Hippocampal formation (tissue), 2 donors: ENCODE measurements at regions not wholly inside any gene's neighbourhood (a gene's known extent, or its start where the extent isn't known, plus 50 kb on each side); places are given as distances from the start of the nearest gene placed in this dataset.

Experiments
- DNase-seq, 2 donors: peaks; one replicate each; lab custom pipeline; 2025; lab: John Stamatoyannopoulos, UW

DNA sequence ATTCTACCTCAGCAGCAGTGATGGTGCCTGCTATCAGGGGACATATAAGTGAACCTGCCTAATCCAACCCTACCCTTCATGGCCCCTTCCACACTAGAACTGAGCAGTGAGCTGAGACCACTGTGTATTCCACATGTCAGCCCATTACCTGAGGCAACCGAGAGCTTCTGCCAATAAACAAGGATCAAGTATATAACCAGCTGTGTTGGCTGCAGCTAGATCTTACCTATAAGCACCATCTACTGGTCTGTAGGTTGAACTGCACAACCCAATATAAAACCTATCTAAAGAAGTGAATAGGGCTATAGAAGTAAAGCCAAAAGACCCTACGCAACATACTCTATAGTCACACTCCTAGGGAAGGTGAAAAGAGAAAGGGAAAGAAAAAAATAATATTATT lies 376.9 kb downstream of the HHIPL2 start:
- no peak for DNase-seq

DNA sequence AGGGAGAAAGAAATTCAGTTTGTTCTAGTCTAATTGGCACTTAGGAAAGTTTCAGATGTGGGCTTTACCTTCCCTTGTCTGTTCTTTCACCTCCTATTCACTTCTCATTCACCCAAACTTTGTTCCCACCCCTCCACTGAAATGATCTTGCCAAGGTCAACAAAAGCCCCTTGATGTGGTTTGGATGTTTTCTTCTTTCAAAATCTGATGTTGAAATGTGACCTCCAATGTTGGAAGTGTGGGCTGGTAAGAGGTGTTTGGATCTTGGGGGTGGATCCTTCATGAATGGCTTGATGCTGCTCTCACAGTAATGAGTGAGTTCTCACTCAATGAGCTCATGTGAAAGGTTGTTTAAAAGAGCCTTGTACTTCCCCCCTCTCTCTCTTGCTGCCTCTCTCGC lies 379.3 kb downstream of the HHIPL2 start:
- DNase-seq, result no peak

DNA sequence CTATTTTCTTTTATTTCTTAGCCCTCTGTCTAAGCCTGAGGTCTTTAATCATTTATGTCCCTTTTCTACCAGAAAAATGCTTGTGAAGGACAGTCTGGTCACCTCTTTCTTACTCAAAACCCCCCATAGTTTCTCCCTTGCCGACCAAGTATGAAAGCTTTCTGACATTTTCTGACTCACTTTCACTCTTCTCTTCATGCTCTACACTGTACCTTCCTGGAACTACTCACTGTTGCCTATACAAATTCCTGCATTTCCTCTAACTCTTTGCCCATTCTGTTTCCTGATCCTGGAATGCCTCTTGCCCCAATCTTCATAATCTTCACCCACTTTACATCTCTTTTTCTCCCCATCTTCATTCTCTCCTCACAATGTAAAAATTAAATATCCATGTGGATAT lies 380.0 kb downstream of the HHIPL2 start:
- DNase-seq, result no peak

DNA sequence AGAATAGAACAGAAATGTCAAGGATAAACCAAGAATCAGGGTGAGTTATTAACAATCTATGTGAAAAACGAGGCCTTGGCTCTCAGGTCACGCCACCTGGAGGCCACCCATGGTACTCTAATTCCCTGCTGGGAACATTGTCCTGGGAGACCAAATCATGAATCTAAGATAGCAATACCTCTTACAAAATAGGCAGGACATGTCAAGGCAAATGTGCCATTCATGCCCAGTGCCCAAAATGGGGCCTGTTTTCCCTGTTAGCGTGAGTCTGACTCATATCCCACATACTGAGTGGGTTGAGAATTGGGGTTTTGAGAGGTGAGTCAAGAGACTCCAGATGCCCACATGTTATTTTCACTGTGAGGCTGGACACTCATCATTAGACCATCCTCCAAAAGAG lies 380.8 kb downstream of the HHIPL2 start:
- DNase-seq, result no peak

DNA sequence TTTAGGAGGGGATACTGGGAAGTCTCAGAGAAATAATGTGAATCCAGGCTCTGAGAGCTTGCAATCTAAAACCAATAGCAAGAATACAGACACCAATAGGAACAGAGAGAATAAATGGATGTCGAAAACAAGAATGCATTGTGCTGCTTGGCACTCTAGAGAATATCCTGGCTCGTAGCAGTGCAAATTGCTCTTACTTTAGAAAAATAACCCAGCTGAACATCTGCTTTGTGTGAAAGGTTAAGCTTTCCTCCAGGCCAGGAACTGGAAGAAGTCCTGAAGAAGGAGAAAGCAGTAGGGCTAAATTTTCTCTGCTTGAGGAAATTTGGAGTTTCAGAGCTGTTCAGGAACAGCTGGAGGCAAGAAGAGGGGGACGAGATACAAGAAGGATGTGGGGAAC lies 382.3 kb downstream of the HHIPL2 start:
- no peak for DNase-seq

DNA sequence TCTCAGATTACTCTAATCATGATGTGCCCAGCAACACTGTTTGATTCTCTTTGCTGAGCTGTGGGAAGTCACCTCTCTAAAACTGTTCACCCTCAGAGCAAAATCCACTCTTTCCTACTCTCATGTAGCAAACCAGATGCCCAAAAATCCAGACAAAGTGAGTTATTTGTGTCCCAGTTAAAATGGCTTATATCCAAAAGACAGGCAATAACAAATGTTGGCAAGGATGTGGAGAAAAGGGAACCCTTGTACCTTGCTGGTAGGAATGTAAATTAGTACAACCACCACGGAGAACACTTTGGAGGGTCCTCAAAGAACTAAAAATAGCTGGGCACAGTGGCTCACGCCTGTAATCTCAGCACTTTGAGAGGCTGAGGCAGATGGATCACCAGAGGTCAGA lies 384.0 kb downstream of the HHIPL2 start:
- DNase-seq, result no peak

DNA sequence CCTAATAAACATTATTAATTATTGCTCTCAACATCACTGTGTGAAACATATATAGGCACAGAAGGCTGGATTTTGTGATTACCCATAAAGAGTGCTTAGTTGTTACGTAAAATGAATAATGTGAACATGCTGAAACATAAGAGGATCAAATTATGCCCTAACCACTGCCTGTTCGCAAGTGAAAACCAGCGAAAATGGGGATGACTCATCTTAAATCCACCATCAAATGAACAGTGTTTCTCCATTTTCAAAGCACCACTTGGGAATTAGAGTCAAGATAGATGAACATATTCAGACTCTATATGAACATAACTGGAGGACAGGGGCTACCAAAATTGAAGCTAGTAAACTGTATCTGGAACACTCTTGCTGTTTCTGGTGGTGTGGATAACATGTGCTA lies 386.2 kb downstream of the HHIPL2 start:
- DNase-seq, result no peak

DNA sequence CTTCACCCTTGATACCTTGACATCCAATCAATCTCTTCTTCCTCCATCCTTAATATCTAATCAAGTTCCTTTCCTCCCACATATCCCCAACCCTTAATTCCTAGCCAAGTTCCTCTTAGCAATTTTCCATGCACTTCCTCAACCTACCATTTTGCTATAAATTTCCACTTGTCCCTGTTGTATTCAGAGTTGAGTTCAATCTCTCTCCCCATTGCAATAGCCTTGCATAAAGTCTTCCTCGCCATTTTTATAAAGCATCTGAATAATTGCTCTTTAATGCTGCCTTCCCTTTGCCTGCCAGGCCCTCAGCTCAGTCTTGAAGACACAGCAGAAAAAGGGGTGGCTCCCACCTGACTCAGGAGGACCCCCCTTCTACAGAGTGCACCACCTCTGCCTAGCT lies 390.3 kb downstream of the HHIPL2 start:
- no peak for DNase-seq

DNA sequence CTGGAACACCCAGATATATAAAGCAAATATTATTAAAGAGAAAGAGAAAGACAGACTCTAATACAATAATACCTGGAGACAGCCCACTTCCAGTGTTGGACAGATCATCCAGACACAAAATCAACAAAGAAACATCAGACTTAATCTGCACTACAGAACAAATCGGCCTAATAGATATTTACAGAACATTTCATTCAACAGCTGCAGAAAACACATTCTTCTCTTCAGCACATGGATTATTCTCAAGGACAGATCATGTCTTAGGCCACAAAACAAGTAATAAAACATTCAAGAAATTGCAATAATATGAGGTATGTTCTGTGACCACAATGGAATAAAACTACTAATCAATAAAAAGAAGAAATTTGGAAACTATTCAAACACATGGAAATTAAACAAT lies 398.3 kb upstream of the DUSP10 start:
- no peak for DNase-seq

DNA sequence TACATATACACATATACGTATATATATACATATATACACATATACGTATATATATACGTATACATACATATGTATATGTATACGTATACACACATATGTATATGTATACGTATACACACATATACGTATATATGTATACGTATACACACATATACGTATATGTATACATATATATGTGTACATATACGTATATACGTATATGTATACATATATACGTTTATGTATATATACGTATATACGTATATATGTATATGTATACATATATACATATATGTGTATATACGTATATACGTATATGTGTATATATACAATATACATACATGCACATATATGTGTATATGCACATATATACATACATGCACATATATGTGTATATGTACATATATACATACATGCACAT lies 396.2 kb upstream of the DUSP10 start:
- DNase-seq, result no peak

DNA sequence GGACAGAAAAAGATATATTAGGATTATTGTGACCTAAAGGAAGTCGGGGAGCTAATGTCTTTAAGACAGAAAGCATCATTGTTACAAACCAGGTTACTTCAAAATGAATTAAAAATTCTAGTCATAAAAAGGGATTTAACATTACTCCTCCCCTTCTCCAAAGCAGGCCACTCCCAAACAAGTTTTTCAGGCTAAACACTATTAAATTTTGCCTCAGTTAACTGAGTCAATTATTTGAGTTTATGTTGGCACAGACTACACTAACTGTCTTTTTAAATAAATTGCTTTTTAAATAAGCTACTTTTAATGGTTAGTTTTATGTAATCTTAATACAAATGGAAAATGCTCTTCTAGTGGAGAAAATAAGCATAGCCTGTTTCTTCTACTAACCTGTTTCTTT lies 395.0 kb upstream of the DUSP10 start:
- DNase-seq, result no peak

DNA sequence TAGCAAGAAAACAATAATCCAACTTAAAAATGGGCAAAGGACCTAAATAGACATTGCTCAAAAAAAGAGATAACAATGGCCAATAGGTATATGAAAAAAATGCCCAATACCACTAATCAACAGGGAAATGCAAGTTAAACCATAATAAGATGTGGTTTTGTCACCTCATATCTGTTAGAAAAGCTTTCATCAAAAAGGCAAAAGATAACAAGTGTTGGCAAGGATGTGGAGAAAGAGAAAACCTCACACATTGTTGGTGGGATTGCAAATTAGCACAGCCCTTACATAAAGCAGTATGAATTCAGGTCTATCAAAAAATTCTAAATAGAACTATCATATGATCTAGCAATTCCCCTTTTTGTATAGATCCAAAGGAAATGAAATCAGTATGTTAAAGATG lies 387.2 kb upstream of the DUSP10 start:
- DNase-seq, result no peak

DNA sequence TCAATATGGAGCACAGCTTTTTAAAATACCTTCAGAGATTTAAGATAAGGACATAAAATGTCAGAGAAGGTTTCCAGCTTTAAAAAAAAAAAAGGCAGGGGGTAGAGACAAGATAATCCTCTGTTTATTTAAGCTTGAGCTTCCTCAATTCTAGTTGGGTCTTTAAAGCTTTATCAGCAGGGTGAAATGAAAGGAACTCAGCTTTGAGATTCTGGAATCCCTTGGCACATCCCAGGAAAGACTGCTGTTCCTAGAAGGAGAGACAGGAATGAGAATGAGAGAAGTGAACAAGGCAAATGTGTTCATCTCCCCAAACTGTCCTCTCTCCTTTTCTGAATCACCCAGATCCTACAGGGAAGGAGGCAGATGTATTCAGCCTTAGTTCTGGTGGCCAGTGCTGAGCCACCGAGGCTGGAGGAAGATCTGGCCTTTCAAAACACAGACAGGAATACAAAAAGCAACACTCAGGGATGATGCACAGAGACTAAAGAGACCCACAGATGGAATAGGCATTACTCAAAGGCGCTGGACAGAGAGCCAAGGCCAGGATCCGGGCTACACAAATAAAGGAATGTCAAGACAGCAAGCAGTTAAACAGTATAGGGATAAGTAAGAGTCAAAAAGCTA lies 385.8 kb upstream of the DUSP10 start:
- no peak for DNase-seq

DNA sequence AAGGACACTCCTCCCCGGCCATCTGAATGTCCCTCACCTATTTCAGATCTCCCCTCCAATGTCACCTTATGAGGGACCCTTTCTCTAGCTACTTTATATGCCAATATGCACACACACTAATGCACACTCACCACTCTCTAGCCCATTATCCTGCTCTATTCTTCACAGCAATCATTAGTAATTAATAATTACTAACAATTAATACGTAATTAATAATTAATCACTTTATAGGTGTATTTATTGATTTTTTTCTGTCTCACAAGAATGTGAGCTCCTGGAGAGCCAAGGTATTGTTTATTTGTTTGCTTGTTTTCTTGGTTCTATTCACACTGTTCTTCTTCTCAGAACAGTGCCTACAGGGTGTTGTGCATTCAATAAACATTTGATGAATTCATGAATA lies 385.2 kb upstream of the DUSP10 start:
- DNase-seq, result no peak

DNA sequence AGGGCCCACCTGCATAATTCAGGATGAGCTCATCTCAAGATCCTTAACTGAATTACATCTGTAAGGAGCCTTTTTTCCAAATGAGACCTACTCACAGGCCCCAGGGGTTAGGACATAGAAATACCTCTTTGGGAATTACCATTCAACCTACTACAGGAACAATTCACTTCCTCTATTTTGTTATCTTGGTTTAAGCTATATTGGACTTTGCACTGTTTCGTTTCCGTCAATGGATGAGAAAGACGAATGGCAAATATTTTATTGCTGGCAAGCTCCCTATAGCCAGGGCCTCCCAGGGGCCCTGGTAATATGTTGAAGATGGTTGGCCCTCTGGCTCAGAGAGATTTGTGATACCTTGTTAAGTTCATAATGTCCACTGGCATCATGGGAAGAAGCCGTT lies 384.2 kb upstream of the DUSP10 start:
- DNase-seq, result no peak

DNA sequence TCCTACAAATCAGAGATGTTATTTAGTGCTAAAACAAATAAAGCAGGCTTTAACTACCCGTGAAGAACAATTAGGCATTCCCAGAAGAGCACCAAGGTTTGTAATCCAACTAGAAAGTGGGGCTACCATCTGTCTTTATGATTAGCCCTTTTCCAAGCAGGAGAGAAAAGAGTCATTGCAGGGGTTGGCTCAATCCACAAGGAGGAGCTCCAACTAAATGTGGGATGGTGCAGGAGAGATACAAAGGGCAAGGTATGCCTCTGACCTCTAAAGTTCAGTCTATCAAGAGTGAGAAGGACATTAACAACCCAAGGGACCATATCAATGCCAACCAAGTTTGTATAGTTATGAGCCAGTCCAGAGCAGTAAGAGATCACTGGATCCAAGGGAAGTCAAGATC lies 382.7 kb upstream of the DUSP10 start:
- no peak for DNase-seq

DNA sequence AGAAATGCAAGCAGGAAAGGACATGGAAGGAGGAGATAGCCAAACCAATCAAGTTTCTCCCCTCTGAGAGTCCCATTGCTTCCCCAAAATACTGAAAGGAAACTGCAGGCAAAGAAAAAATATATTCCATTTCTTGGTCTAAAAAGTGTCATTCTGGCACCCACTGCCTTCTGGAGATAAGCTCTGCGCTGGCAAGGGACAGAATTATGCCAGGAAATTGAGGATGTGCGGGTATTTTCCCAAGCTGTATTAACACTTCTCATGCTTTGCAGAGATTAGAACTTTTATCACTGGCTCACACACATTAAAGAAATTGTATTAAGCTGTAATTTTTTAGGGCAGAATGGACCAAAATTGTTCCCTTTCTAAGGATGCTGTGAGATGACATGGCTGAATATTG lies 381.2 kb upstream of the DUSP10 start:
- no peak for DNase-seq

DNA sequence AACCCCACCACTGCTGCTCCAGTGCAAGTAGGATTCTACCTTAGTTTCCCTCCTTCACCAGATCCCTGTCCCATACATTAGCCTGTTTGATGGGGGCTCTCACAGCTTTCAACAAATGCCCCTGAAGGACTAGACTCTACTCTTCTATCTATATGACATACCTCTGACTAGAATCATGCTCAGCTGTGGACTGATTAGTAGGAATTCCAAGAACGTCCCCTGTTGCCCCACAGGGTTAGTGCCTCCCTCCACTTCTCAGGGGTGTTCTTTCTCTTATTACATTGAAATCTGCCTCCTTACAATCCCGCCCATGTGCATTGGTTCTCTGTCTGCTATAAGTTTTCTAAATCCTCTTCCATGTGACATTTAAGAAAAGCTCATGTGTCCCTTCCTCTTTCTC lies 375.9 kb upstream of the DUSP10 start:
- DNase-seq, result no peak

DNA sequence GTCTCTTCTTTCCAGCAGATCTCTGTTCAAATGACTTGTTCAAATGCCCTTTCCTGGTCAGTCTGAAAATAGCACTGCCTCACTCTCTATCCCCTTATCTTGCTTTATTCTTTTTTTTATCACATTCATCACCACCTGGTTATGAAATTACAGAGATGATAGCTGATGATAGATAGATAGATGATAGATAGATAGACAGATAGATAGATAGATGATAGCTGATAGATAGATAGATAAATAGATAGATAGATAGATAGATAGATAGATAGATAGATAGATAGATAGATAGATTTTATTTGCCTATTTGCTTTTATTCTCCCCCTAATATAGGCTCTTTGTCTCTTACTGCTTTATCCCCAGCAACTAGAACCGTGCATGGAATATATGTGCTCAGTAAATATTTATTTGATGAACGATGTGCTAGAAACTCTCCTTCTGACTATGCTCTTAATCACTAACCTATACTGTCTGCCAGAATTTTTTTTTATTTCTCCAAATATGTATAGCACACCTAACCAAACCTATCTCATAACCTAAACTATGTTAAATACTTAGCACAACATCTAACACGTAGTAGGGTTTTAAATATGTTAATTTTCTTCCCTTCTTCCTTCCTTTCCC lies 372.8 kb upstream of the DUSP10 start:
- no peak for DNase-seq

DNA sequence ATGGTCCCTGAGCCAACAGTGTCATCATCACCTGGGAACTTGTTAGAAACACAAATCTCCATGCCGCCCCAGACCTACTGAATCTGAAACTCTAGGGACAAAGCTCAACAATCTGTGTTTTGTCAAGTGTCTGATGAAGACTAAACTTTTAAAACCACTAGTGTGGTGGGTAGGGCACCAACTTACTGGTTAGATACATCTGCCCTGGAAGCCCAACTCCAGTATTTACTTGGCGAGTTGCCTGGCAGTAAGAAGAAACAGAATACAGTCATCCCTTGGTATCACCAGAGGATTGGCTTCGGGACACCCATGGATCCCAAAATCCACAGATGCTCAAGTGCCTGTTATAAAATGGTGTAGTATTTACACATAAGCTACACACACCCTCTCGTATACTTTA lies 367.9 kb upstream of the DUSP10 start:
- no peak for DNase-seq

DNA sequence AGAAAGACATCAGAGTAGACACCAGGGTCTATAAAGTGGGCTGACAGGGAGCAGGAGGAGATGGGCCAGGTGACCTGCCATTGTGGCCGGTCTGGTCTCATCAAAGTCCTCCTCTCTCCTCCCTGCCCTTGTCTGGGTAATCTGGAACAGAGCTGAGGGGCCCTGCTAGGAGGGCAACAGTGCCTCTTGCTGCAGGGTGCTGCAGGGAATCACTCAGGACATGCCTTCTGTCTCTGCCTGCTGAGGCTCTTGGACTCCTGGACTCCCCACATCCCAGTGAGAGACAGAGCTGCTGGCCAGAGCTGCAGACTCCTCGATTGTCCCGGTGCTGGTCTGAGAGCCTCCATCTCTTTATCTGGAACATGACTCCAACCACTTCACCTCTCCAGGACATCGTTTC lies 366.1 kb upstream of the DUSP10 start:
- no peak for DNase-seq

DNA sequence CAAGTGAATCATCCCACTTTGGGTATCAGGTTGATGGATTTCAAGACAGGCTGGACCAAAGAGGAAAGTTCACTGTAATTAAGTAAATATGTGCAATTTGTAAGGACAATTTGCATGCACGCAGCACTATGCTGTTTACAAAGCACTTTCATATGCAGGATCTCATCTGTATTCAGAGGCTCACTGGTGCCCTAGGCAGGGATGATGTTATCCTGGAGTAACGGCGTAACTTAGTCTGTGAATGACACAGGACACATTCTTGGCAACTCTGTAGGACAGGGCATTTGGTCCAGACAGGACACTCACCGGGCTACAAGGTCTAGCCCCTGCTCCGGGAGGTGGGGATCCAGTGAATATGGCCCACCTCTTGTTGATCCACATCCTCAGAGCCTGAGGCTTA lies 365.4 kb upstream of the DUSP10 start:
- no peak for DNase-seq

DNA sequence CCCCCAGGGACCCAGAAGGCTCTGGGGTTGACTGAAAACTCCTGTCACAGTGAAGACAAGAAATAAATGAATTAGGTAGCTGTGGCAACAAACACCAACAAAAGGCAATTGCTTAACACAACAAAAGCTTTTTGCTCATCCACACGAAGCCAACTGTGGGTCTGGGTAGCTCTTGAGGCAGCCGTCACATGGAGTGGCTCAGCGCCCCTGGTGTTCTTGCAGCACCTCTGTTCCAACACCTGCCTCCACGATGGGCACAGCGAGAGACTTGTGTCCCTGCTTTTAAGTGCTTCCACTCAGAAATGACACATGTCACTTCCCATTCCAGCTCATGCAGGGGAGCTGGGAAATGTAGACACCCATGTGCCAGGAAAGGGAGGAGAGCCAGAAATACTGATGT lies 364.5 kb upstream of the DUSP10 start:
- no peak for DNase-seq

DNA sequence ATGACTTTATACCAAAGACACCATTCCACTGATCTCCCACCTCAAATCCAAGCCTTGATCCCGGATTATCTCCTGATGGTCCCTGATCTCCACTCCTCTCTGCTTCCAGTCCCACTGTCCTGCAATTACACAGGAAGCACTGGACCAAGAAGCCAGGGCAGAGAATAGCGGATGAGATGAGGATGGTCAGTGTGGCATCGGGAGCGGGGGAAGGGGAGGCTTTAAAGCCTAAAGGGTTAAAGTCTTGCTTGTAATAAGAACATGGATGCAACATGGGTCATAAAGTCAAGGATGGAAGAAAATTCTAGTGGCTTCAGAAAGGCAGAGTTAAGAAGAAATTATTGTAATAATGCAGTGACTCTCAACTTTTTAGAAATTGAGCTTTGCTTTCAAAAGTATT lies 364.0 kb upstream of the DUSP10 start:
- no peak for DNase-seq

DNA sequence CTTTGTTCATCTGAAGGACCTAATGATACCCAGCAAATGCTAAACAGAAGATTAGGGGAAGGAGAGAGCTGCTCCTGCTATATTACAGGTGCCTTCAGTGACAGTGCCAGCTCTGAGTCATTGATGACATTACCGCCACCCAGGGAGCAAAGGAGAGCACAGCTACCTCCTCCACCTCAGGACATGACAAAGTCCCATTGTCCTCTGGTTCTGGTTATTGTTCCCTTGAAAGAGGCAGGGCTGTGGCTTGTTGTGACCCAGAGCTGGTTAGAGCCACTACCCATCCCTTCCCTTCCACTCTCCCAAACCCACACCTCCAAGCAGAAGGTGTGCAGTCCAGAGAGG lies 363.5 kb upstream of the DUSP10 start:
- DNase-seq, result no peak
